GM18507 (cell line): ENCODE measurements at regions not wholly inside any gene's neighbourhood (a gene's known extent, or its start where the extent isn't known, plus 50 kb on each side); places are given as distances from the start of the nearest gene placed in this dataset.
"Not testable (repeated sequence)": the region's sequence is repeated elsewhere in the genome, so short reads cannot be mapped to it uniquely, and the experiment has no call there.

Experiments used
- DNase-seq: peaks from one replicate; pipeline ENCODE4 v3.0.0; 2011; ENCODE audit warnings: low read depth; ENCODE audit not compliant: insufficient read length; ENCODE audit errors: extremely low spot score
- FAIRE-seq: peaks from 2 replicates; lab custom pipeline; 2011; peaks lifted over from hg19 to GRCh38; lab: Jason Lieb, UNC

DNA sequence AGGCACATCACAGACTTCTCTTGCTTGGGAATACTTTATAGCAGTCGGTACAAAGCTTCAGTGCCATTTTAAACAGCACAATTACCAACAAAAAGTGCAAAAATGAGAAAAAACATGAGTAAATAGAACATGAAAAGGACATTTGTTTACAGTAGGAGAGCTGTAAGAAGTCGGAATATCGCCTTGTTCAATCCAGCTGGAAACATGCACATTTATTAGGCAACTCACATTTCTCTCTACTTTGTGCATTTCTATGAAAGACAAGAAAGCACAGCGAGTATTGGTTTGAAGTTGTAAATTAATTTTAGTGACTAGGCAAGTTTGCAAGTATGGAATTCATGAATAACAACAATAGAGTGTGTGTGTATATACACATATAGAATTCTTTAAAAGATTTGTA, 484.7 kb downstream of the DACH1 start:
- FAIRE-seq (no peak), DNase-seq (no peak)

DNA sequence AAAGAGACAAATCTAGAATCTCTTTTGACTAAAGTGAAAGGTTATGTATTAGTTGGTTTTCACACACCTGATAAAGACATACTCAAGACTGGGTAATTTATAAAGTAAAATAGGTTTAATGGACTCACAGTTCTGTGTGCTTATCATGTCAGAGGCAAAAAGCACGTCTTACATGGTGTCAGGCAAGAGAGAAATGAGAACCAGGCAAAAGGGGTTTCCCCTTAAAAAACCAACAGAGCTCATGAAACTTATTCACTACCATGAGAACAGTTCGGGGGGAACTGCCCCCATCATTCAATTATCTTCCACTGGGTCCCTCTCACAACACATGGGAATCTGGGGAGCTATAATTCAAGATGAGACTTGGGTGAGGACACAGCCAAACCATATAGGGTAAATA, 486.8 kb downstream of the DACH1 start:
- FAIRE-seq (no peak), DNase-seq (no peak)

DNA sequence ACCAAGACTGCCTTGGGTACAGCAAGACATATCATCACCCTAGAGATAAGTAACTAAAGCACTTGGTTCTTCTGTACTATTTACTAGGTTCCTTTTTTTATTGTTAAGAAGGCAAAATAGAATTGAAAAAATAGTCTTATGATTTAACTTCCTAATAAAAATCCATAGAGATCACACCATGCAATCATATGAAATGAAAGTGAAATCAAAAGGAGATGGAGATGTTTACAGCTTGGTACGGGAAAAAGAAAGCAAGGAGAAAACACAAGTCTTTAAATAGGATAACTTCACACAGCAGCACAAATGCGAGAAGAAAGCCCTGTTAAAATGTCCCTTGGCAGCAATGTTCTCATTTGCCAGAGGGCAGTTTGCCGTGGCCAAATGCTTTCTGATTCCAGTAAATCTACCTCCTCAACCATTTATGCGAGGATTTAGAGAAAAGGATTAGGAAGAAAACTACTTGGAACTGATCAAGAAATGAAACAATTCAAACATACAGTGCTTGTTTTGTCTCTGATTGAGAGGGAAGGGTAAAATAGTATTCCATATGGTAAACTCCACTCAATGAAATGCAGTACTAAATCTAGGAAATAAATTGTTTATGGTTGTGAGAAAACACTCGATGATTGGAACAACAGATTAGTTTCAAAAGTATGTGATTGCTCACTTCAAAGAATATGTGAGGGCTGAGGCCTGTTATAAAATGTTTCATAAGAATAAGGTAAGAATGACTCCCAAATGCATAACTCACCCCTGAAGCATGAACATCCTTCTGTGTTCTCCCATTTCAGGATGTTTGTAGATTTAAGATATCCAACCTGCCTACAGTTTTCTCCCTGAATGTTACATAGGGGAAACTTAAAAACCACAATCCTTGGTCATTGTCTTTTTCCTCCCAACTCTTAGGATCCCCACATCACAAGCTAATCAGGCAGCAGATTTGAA, 487.8 kb downstream of the DACH1 start:
- DNase-seq = no peak
- no peak for FAIRE-seq

DNA sequence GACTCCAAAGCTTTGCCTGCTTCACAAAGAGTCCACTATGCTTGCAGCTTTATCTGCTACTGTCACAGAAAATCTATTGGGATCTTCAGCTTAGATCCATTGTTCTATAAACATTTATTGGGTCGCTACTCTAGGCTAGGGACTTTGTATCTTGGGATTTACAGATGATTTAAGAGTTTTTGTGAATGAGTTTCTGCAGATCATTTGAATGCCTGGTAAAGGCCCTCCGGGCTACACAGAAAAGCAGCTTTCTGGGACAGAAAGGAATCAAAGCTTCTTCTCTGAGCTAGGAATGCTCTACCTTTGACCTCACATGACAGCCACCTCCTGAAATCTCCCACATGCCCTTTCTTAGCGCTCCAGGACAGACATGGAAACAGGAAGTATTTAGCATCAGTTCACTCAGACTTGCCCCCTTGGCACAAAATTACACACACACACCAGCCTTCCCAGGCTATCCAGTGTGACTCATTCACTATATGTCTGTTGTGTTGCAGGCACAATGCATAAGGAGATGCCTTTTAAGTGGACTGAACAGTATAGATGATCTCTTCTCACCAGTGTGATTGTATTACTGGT, 492.4 kb downstream of the DACH1 start:
- DNase-seq (no peak), FAIRE-seq (no peak)

DNA sequence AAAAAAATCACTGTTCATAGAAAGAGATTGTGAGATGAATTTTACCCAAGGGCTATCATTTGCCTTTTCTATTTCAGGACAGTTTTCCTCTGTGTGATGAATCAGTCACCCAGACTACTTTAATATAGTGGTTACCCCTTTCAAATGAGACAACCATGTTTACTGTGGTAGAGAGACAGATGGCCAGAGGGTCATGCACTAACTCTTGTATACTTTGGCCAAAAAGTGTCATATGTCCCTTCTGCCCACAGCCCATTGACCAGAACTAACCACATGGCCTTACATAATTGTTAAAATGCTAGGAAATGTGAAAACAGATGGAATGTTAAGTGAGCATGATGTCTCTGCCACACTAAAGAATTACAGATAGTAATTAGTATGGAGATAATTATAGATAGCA, 498.7 kb downstream of the DACH1 start:
- FAIRE-seq (no peak), DNase-seq (no peak)

DNA sequence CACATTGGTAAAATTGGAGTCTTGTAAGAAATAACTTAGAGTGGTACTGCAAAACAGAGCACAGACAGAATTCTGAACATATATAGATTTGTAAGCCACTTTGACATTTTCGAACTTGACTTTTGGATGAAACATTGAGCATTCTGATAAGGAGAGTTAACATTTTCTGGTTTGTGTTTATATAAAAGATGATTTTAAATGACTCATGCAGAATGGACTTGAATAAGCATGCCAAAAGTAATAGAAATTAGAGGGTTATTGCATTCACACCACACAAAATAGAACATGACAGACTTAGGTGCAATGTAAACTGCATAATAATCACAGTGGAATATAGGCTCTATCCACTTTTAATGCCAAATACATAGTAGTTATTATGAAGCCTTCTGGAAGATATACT, 507.0 kb downstream of the DACH1 start:
- no peak for DNase-seq
- FAIRE-seq = no peak

DNA sequence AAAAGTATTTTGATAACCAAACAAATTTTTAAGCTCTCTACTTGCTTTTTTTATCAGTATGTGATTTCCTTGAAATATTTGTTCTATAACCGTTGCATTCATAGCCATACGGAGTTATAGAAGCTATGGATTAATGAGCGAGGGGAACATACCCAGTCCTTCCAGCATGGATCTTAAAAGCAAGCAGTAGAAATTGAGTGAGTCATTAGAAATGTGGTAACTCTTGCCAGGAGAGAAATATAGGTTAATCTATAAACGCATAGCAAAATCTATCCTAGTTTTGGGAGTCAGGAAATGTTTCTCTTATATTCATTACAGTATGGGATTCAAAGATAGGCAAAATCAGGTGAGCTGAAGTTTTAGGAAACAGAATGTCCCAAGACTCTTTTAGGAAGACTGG, 507.4 kb downstream of the DACH1 start:
- DNase-seq (no peak), FAIRE-seq (no peak)

DNA sequence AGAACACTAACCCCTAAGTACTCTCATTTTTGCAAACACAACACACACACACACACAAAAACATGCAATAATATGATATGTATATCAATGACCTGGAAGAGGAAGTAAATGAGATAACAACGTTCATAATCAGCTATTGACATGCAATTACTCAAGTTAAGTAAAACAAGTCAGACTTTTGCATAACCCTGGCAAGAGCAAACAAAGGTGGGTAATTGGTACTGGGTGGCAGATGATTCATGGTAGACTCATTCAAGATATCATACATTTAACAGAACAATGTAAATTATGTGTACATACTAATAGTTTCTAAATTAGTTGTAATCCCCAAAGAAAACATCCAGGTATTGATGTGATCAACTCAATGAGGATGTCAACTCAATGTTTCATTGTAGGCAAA, 508.8 kb downstream of the DACH1 start:
- FAIRE-seq (no peak), DNase-seq (no peak)

DNA sequence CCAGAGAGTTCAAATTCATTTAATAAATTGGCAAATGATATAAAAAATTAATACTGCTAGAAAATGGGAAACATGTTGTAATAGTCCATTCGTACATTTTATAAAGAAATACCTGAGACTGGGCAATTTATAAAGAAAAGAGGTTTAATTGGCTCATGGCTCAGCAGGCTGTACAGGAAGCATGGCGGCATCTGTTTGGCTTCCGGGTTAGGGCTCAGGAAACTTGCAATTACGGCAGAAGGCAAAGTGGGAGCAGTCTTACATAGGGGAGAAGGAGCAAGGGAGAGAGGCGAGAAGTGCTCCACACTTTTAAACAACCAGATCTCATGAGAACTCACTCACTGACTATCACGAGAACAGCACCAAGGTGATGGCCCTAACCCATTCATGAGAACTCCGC, 512.0 kb downstream of the DACH1 start:
- DNase-seq (no peak), FAIRE-seq (no peak)

DNA sequence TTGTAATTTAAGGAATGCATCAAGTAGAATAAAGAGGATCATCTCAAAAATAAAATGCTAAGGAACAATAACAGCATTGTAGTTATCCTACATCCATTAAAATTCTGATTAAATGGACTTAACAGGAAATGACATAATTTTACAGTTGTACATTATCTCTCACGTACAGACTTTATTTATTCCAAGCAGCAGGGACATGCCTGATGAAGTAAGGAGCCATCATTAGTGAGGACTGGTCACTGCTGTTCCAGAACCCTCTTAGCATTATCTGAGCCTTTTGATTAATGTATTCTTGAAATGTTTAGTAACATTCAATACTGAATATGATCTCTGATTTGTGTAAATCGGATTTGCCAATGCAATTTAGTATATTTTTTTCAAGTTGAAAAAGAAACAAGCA, 516.1 kb downstream of the DACH1 start:
- DNase-seq (no peak), FAIRE-seq (no peak)

DNA sequence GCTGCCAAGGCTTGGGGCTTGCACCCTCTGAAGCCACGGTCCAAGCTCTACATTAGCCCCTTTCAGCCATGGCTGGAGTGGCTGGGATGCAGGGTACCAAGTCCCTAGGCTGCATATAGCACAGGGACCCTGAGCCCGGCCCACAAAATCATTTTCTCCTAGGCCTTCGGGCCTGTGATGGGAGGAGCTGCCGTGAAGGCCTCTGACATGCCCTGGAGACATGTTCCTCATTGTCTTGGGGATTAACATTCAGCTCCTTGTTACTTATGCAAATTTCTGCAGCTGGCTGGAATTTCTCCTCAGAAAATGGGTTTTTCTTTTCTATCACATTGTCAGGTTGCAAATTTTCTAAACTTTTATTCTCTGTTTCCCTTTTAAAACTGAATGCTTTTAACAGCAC, 521.1 kb downstream of the DACH1 start:
- not testable (repeated sequence) for FAIRE-seq, DNase-seq

DNA sequence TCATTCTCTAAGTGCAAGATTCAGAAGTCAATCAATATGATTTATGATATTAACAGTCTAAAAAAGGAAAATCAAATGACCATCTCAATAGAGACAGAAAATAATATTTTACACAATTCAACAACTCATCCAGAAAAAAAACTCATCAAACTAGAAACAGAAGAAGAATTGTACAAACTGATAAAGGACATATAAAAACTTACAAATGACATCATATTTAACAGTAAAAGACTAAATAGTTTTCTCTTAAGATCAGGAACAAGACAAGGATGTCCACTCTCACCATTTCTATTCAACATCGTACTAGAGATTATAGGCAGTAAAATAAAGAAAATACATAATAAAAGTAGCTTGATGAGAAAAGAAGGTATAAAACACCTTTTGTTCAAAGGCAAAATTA, 527.3 kb downstream of the DACH1 start:
- no peak for DNase-seq
- no peak for FAIRE-seq

DNA sequence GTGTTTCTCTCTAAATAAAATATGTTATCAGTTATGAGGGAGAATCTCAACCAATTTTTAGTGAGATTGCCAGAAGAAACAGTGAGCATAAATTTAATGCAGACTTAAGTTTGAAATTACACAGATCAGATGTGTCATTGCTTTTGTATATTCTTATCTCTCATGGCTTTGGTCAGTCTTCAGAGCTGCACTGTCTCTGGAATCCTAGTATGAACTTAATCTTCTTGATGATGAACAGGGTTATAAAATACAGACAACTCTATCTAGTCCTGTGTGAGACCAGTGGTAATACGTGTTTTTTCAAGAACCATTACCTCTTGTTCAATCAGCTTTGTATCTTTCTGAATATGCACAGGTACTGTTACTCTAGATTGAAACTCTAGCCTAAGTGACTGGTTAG, 528.0 kb downstream of the DACH1 start:
- FAIRE-seq (no peak), DNase-seq (no peak)

DNA sequence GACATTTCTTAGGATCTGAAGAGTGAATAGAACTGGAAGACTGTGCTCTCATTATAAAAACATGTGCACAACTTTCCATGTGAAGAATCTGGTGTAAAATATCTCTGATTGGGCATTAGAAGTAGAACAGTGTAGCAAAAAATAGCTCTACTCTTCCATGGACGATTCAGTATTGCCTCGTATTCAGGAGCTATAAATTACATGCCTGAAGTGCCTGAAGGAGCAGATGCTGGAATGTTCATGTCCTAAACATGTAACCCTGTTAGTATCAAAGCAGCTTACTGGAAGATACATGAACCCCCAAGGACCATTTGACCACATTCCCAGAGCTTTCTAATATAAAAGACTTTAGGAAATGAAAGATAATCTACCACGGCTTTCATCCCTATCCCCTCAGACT, 528.9 kb downstream of the DACH1 start:
- DNase-seq = no peak
- no peak for FAIRE-seq

DNA sequence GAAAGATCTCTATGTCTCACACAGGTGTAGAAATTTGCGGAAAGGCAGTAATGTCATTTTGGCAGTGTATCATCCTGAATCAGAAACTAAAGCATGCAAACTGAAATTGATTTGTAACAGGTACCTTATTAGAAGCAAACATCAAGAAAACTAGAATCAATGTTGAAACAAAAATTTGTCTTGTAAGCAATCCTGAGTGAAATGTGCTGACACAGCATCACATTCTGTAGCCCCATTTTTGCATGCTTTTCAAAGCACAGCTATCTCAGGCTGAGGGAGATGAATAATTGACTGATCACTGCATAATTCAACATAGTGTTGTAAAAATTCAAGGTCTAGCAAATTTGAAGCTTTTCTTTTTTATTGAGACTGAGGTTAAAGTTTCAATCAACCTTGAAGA, 539.7 kb downstream of the DACH1 start:
- FAIRE-seq = no peak
- DNase-seq = no peak

DNA sequence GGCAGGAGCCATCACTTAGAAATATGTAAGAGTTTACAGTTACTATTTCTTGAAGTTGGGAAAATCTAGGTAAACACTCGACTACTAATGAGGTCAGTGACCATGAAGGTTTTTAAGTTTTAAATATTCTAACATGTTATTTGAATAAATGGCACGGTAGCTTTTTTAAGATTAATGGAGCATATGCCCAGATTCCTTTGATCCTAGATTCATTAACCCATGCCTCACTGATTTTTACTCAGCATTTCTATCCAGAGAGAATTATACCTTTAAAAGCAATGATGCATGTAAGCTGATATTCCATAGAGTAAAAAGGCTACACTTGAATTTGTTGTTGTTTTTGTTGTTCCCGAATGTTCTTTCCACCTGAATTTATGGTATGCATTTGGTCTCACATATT, 541.4 kb downstream of the DACH1 start:
- FAIRE-seq (no peak), DNase-seq (no peak)

DNA sequence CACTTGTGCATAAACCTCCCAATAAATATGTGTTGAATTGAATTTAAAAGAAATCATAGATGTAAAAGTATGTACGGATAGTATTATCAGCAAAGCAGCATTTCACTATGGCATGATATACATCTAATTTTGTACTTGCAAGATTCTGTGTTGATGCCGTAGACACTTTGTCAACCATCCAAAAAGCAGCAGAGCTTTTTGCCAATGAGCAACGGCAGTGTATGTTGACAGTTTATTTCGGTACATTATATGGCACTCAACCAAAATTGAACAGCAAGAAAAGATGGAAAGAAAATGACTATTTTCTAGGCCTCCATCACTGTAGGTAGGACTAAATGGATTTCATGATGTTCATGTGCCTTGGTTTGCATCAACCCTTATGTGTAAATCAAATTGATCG, 543.7 kb downstream of the DACH1 start:
- DNase-seq (no peak), FAIRE-seq (no peak)

DNA sequence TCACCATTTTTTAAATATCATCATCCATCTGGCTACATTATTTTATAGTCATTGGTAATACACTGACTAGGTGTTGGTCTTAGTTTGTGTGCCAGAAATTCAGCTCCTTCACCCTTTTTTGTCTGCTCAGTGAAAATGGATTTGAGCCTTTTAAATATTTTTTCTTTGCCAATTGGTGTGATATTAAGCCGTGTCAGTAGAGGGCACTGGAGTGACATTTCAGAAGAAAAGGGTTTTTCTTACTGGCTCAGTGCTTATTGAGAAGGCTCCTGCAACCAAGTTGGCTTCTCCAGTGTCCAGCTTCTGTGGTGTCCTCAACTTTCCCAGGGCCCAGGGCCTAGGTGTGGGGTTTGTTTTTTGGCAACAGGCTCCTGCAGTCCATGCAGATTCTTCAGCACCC, 546.6 kb downstream of the DACH1 start:
- FAIRE-seq (peak; percentile 67), DNase-seq (no peak)

DNA sequence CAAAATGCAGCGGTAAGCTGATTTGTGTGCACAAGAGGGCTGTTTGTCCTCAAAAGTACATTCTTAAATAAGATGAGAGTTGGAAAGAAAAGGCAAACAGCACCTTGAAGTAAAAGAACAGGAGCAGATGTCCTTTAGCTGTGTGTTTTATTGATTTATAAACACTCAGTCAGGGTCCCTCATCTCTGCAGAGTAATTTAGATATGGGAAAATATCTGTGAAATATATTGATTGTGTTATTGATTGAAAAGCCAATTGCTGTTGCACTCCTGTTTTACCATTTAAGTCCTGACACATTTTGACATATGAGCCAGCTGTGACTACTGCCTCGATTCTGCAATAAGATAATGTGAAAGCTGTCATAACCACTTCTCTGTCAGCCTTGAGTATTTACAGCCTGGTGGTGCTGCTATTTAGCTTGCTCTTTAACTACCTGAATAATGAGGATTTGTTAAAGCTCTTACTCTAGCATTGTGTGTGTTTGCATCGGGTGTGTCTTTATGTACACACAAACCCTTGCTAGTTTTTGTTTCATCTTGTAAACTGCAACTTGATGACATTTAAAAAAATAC, 550.1 kb downstream of the DACH1 start:
- FAIRE-seq (no peak), DNase-seq (no peak)

DNA sequence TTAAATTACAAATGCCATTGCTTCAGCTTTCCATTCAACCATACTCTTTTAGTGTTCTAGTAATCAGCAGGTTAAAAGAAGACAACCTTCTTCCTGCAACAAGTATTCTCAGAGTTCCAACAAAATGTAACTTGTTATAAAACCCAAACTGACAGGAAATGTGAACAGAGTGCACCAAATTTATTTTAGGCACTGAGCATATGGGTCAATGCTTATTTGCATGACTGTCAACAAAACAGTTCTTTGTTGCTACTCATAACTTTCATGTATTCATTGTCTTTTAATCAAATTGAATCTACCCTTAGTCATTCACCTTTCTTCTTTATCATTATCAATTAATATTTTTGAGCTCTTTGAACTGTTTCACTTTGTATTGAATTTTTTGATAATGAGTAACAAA, 554.1 kb downstream of the DACH1 start:
- no peak for FAIRE-seq
- no peak for DNase-seq

DNA sequence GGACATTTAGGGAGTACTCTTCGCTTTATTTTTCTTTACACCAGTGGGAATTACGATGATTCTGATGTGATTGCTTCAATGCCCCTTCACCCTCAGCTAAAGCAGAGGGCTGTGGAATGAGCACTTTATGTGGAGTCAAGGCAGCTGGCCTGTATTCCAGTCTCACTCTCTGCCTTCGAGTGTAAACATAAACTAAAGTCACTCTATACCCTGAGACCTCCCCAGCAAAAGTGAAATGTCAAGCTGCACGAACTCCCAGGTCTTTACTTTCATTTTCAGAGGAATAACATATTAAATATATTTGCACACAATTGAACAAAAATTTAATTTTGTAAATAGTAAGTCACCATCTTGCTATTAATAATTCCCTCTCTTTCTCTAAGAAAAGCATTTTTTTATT, 557.1 kb downstream of the DACH1 start:
- DNase-seq (no peak), FAIRE-seq (no peak)
